ENCODE measurements at regions not wholly inside any gene's neighbourhood (a gene's known extent, or its start where the extent isn't known, plus 50 kb on each side); places are given as distances from the start of the nearest gene placed in this dataset.

DNA sequence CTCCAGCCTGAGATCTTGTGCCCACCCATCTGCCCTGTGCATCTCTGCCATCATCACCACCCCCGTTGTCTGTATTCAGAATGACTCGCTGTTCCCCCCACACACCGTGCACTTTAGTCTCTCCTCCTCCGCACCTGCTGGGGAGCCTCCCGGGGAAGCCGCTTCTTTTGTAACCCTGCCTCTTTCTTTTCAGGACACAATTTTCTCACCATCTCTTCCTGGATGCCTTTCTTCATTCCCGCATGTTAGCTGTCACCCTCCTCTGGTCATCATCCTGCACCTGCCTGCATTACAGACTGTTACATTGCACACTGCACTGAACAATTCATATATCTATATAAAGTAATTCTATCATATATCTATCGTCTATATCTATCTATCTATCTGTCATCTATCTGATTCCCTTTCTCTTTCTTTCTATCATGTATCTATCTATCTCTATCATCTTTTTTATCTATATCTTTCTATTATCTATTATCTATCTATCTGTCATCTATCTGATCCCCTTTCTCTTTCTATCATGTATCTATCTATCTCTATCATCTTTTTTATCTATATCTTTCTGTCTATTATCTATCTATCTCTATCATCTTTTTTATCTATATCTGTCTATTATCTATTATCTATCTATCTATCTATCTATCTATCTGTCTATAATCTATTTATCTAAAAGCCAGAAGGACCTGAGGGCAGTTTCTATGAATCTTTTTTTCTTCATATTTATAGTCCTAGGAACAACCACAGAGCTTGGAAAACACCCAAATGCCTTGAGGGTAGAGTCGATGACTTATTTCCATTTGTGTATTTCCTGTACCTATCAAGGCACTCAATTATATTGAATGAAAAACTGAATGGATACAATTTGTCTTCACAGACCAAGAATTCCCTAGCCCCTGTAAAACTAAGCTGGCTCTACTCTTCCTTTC is 642.5 kb downstream of the ACTR3B start:
- H3K9me3 ChIP-seq (ENCODE audit: control insufficient read depth in 4 of 4, insufficient read depth in 3 of 4, low read length in 3 of 4), result peaks cover 0 to 3% (median 0%) of the 10 kb centered on the region in 4 donors
- H3K36me3 ChIP-seq (ENCODE audit: control insufficient read depth in 4 of 4, insufficient read depth in 4 of 4, low read length in 4 of 4), result no peaks in the 10 kb centered on the region
- H3K9ac ChIP-seq (ENCODE audit: insufficient read depth in 1 of 2, low read length in 2 of 2), result no peak overlapping the region
- 91 to 94% methylated on average over 9 of the region's 9 CpGs for WGBS, 2 donors
- H3K27ac ChIP-seq (ENCODE audit: low read depth in 1 of 2, low read length in 1 of 2), result no peak overlapping the region
- DNase-seq (no peak), ATAC-seq (ENCODE audit: insufficient read depth, low FRiP score) (no peak)
- peaks cover 0 to under 1% (median 0%) of the 10 kb centered on the region in 5 donors for H3K4me1 ChIP-seq (ENCODE audit: control insufficient read depth in 5 of 5, insufficient read depth in 5 of 5, low read length in 5 of 5)
- H3K4me3 ChIP-seq, result no peak overlapping the region
- H3K27me3 ChIP-seq (ENCODE audit: control insufficient read depth in 3 of 3, insufficient read depth in 3 of 3, low read length in 2 of 3), result no peaks in the 10 kb centered on the region
- TF ChIP-seq, protein P1, sequence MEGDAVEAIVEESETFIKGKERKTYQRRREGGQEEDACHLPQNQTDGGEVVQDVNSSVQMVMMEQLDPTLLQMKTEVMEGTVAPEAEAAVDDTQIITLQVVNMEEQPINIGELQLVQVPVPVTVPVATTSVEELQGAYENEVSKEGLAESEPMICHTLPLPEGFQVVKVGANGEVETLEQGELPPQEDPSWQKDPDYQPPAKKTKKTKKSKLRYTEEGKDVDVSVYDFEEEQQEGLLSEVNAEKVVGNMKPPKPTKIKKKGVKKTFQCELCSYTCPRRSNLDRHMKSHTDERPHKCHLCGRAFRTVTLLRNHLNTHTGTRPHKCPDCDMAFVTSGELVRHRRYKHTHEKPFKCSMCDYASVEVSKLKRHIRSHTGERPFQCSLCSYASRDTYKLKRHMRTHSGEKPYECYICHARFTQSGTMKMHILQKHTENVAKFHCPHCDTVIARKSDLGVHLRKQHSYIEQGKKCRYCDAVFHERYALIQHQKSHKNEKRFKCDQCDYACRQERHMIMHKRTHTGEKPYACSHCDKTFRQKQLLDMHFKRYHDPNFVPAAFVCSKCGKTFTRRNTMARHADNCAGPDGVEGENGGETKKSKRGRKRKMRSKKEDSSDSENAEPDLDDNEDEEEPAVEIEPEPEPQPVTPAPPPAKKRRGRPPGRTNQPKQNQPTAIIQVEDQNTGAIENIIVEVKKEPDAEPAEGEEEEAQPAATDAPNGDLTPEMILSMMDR (IDR thresholded peaks at IDR 0.05; ENCODE audit: control extremely low read depth, extremely low read depth), result no peak

DNA sequence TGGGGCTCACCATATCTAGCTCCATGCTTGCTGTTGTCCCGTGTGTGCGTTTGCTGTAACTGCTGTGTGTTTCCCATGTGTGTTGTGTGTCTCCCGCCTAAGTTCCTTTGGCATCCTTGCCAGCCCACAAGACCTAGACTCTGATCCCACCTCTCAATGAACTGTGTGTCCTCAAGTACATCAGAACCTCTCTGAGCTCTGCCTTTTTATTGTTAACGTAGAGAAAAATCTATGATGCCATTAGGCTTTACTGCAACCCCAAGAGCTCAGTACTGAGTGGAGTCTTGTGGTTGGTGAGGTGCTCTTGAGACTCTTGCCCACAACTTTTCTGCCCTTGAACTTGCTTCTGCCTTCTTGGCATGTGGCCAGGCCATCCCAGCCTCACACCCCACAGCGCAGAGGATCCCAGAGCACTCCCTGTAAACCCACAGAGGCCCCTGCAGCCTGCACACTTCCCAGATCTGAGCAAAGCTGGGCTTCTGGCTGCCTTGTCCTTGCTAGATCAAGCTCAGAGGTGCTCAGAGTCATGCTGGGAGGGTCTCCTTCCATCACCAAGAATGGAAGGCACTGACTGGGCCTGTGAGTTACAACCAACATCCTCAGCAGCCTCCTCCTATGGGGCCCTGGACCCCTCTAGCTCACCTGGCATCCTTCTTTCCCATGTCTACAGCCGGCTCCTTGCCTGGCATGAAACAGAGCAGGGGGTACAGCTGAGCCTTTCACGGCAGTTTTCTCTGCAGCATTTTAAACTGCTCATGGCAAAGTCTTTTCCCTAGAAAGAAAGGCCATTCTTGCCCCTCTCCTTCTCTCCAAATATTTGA is 643.4 kb downstream of the ACTR3B start:
- Histone ChIP-seq H3K9ac (ENCODE audit: insufficient read depth in 1 of 2, low read length in 2 of 2) (no peak overlapping the region), H3K4me1 (ENCODE audit: control insufficient read depth in 5 of 5, insufficient read depth in 5 of 5, low read length in 5 of 5) (no peaks in the 10 kb centered on the region), H3K27me3 (ENCODE audit: control insufficient read depth in 3 of 3, insufficient read depth in 3 of 3, low read length in 2 of 3) (no peaks in the 10 kb centered on the region), H3K9me3 (ENCODE audit: control insufficient read depth in 4 of 4, insufficient read depth in 3 of 4, low read length in 3 of 4) (peaks cover 0 to 3% (median 0%) of the 10 kb centered on the region in 4 donors), H3K4me3 (no peak overlapping the region), H3K36me3 (ENCODE audit: control insufficient read depth in 4 of 4, insufficient read depth in 4 of 4, low read length in 4 of 4) (no peaks in the 10 kb centered on the region), H3K27ac (ENCODE audit: low read depth in 1 of 2, low read length in 1 of 2) (no peak overlapping the region)
- no peak for ATAC-seq (ENCODE audit: insufficient read depth, low FRiP score)
- WGBS, 2 donors, result 90 to 92% methylated on average over 7 of the region's 7 CpGs
- TF ChIP-seq, protein P1 (IDR thresholded peaks at IDR 0.05; ENCODE audit: control extremely low read depth, extremely low read depth), result no peak
- DNase-seq, result no peak

DNA sequence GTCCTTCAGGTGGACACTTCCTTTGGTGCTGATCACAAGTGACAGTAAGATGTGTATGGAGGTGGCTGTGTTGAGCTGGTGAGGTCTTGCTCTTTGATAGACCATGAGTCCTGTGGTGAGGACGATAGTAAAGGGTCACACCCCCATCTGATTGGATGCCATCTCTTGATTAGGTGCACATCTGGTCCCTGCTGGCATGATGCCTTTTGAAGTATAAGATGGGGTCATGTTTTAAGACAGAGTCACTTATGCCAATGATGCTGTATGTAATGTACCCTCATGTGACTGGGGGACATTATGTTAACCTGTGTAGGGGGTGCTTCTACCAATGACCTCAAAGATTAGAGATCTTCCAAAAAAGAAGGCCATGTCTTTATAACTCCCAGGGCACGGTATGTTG is 644.6 kb downstream of the ACTR3B start:
- Histone ChIP-seq H3K27ac (ENCODE audit: low read depth in 1 of 2, low read length in 1 of 2) (no peak overlapping the region), H3K27me3 (ENCODE audit: control insufficient read depth in 3 of 3, insufficient read depth in 3 of 3, low read length in 2 of 3) (no peaks in the 10 kb centered on the region), H3K4me1 (ENCODE audit: control insufficient read depth in 5 of 5, insufficient read depth in 5 of 5, low read length in 5 of 5) (no peaks in the 10 kb centered on the region), H3K9ac (ENCODE audit: insufficient read depth in 1 of 2, low read length in 2 of 2) (no peak overlapping the region), H3K36me3 (ENCODE audit: control insufficient read depth in 4 of 4, insufficient read depth in 4 of 4, low read length in 4 of 4) (no peaks in the 10 kb centered on the region), H3K9me3 (ENCODE audit: control insufficient read depth in 4 of 4, insufficient read depth in 3 of 4, low read length in 3 of 4) (peaks cover 0 to 5% (median 0%) of the 10 kb centered on the region in 4 donors), H3K4me3 (no peak overlapping the region)
- no peak for ATAC-seq (ENCODE audit: insufficient read depth, low FRiP score)
- 88 to 97% methylated on average over 2 of the region's 2 CpGs for WGBS, 2 donors
- no peak for DNase-seq
- TF ChIP-seq, protein P1 (IDR thresholded peaks at IDR 0.05; ENCODE audit: control extremely low read depth, extremely low read depth), result no peak

All from lung (tissue), 11 donors.